ENCODE measurements at regions not wholly inside any gene's neighbourhood (a gene's known extent, or its start where the extent isn't known, plus 50 kb on each side); places are given as distances from the start of the nearest gene placed in this dataset.

DNA sequence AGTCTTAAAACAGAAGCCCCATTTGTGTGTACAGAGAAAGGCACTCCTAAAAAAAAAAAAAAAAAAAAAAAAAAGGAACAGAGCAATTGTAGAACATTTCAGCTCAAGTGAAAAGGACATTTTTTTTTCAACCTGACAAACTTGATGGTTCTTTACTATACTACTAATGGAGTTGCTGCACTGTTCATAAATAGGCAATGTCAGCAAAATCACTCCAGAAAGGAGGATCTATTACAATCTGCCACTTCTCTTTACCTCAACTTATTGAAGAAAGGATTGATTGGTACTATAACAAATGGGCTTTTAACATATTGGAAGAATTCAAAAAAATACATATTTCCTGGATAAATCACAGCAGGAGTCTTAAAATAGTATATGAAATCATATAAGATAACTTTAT is 1517.7 kb downstream of the SLITRK1 start:
- TF ChIP-seq EZH2 (IDR thresholded peaks at IDR 0.05), result no peak
- no peak for TF ChIP-seq POLR2AphosphoS5 (IDR thresholded peaks at IDR 0.05; ENCODE audit: borderline replicate concordance, low read depth, low read length)

Data from SK-N-MC (cell line).